HepG2 (cell line): ENCODE measurements at regions not wholly inside any gene's neighbourhood (a gene's known extent, or its start where the extent isn't known, plus 50 kb on each side); places are given as distances from the start of the nearest gene placed in this dataset.

Experiments used
- NFIC ChIP-seq: IDR thresholded peaks from 2 replicates; pipeline ENCODE4 v1.6.1; 2012; ENCODE audit warnings: mild to moderate bottlenecking, low read length, inconsistent platforms
- POLR2AphosphoS5 ChIP-seq: IDR thresholded peaks from 2 replicates; pipeline ENCODE4 v1.6.1; 2012; ENCODE audit warnings: low read depth, low read length
- REST ChIP-seq, 2 experiments: IDR thresholded peaks; 2 replicates each; pipeline ENCODE4 v1.6.1; 2011 to 2012; ENCODE audit warnings: low read length in 2 of 2, borderline replicate concordance in 1 of 2, low read depth in 1 of 2, mild to moderate bottlenecking in 1 of 2, moderate library complexity in 1 of 2
- RFX5 ChIP-seq: IDR thresholded peaks from 2 replicates; pipeline ENCODE4 v1.6.1; 2011; ENCODE audit warnings: low read depth, low read length, improper control_type of control experiment

GRCh38 chr6:21977346-21977745, 319.5 kb downstream of the PRL start:
- TF ChIP-seq REST (IDR thresholded peaks at IDR 0.05; ENCODE audit: borderline replicate concordance in 1 of 2, low read depth in 1 of 2, low read length in 2 of 2), result no peak
- no peak for TF ChIP-seq NFIC
- TF ChIP-seq POLR2AphosphoS5, result no peak
- TF ChIP-seq RFX5, result no peak
